GM12875 (cell line): ENCODE measurements at regions not wholly inside any gene's neighbourhood (a gene's known extent, or its start where the extent isn't known, plus 50 kb on each side); places are given as distances from the start of the nearest gene placed in this dataset.

ENCODE experiments used
- H3K4me3 ChIP-seq: one replicate; pipeline ENCODE4 v1.5.1; 2011; ENCODE audit warnings: low read depth, low read length, control low read depth
- TF ChIP-seq, protein P1 (sequence below): IDR thresholded peaks from 2 replicates; pipeline ENCODE4 v1.5.1; 2011; ENCODE audit warnings: low read depth, mild to moderate bottlenecking, control low read depth, inconsistent platforms, low read length, moderate library complexity, borderline replicate concordance; ENCODE audit not compliant: insufficient read depth

DNA sequence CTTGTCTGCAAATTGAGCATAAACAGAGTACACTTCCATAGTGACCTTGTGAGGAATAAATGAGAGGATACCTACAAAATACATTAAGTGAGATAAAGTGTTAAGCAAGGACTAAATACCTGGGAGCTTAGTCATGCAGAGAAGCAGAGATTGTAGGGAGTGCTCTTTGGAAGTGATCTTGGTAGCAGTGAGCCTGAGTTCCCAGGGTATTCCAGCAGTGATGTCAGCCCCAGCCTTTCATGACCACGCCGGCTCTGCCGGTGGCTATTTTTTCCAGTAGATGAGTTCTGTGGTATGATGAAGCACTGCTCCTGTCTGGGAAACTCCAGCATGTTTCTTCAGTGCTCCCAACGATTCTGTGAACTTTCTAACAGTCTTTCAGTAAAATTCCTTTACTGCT is 391.5 kb upstream of the IGFBP7 start:
- H3K4me3 ChIP-seq, result no peak overlapping the region
- TF ChIP-seq, protein P1, sequence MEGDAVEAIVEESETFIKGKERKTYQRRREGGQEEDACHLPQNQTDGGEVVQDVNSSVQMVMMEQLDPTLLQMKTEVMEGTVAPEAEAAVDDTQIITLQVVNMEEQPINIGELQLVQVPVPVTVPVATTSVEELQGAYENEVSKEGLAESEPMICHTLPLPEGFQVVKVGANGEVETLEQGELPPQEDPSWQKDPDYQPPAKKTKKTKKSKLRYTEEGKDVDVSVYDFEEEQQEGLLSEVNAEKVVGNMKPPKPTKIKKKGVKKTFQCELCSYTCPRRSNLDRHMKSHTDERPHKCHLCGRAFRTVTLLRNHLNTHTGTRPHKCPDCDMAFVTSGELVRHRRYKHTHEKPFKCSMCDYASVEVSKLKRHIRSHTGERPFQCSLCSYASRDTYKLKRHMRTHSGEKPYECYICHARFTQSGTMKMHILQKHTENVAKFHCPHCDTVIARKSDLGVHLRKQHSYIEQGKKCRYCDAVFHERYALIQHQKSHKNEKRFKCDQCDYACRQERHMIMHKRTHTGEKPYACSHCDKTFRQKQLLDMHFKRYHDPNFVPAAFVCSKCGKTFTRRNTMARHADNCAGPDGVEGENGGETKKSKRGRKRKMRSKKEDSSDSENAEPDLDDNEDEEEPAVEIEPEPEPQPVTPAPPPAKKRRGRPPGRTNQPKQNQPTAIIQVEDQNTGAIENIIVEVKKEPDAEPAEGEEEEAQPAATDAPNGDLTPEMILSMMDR, result no peak

DNA sequence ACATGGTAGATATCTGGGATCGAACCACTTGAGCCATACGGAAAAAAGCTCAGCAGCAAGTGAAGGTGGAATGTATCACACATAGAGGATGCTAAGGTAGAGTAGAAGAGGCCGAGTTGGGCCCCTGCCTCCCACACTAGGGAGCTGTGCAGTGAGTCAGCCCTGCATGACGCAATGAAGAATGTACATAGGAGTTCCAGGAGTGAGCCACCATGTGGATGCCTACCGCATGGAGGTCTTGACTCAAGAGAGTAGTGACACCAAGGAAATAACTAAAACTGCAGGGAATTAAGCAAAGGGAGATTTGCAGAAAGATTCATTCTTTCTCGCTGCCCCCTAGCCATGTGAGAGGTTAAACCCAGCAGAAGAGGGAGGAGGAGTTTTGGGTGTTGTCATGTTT is 389.6 kb upstream of the IGFBP7 start:
- TF ChIP-seq, protein P1, result no peak
- no peak overlapping the region for H3K4me3 ChIP-seq

DNA sequence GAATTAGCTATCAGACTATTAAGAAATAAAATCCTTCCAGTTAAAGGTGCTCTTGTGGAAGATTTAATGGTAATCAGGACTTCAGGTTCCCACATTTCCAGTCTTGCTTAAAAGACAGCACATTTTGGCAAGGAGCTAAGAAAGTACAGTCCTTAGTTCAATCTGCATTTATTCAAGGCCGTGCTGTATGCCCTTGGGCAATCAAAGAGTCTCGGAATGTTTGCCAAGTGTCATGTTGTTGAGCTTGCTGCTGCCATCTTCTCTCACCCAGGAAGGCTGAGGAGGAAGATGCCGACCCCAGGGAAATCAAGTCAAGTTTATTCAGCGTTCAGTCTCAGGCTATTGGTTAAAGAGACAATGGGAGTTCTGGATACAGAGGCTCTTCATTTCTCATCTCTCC is 388.1 kb upstream of the IGFBP7 start:
- no peak overlapping the region for H3K4me3 ChIP-seq
- TF ChIP-seq, protein P1, result no peak

DNA sequence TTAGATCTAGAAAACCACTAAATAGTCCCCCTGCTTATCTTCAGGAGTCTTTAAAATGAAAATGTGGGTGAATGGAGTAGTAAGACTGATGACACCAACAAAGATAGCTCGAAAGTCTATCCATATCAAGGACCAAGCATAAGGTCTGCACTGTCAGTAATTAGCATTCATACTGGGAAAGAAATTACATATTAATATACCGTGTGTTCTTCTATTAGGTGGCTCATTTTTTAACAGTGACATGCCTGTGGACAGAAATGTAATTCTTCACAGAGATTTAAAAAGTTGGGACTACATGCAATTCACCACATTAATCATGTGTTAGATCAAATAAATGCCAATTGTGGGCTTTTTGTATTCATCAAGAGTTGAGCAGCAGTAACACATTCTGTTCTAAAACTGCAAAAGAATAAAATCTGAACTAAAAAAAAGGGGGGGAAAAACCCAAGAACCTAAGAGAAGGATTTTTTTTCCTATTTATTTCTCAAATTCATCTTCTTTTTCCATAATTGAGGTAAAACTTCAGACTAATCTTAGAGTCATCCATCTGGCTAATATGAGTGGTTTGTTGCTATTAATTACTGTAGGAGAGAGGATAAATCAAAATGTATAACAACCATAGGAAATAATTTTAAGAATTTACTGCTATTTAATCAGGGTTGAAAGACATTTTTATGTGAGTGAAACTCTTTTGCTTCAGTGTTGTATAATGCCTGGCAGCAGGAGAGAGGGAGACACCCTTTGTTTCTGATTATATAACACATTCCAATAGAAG is 386.7 kb upstream of the IGFBP7 start:
- TF ChIP-seq, protein P1, result no peak

DNA sequence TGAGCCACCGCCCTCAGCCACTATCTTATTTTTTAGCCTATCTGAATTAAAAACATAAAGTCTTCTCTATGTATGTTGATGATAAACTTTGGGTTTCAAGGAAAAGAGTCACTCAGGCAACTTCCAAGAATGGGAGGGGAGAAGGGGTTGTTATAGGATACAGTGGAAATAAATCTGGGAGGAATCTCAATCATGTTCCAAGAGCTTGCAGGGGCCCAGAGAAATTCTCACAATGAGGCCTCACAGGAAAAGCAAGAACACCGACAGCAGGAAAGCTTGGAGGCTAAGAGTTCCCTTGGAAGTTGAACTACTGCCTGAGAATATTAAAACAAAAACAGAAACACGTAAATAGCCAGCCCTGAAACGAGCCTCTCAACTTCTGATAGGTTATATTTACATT is 384.6 kb upstream of the IGFBP7 start:
- TF ChIP-seq, protein P1, result no peak
- H3K4me3 ChIP-seq, result no peak overlapping the region

More for the DNA sequence above, 386.7 kb upstream of the IGFBP7 start:
- H3K4me3 ChIP-seq, result no peak overlapping the region

DNA sequence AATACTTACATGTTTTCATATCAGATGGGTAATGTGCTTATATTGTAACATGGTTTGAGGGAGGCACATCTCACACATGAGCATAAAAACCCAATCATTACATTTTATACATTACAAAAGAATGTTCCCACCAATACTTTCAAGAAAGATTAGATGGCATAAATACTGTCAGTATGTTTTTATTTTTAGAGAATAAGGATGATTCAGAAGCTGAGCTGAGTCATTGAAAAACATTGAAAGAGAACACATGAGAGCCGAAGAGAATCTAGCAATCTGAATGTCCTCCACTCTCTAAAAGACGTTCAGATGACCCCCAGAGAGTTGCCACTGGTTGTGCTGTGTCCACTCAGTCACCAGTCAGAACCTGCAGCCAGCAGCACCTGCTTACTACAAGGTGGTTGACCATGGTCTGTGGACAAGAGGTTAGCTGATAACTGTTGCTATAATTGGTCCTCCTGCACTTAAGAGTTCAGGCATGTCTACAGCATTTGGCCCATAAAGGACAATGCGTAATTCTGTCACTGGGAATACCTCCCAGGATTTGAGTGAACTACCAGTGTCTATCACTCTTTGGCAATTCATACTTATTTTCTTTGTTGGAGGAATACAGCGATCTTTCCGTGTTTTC is 382.2 kb upstream of the IGFBP7 start:
- TF ChIP-seq, protein P1, result no peak
- no peak overlapping the region for H3K4me3 ChIP-seq

DNA sequence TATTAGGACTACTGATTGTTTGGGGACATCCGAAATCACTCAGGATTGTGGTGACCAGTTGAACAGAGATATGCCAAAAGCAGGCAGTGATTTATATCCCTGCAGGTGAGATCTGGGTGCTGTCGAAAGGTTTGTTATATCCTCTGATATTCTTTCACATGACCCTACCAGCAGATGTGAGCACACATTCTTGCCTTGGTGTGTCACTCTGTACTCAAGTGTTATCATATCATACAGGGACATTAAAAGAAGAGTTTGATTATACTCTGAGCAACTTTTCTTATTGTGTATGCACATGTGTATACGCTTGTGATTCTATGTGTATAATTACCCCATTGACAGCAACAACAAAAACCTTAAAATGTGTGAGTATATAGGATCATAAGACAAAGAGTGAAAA is 381.2 kb upstream of the IGFBP7 start:
- TF ChIP-seq, protein P1, result no peak
- no peak overlapping the region for H3K4me3 ChIP-seq
